ENCODE measurements at regions not wholly inside any gene's neighbourhood (a gene's known extent, or its start where the extent isn't known, plus 50 kb on each side); places are given as distances from the start of the nearest gene placed in this dataset.
"Not testable (repeated sequence)": the region's sequence is repeated elsewhere in the genome, so short reads cannot be mapped to it uniquely, and the experiment has no call there.

DNA sequence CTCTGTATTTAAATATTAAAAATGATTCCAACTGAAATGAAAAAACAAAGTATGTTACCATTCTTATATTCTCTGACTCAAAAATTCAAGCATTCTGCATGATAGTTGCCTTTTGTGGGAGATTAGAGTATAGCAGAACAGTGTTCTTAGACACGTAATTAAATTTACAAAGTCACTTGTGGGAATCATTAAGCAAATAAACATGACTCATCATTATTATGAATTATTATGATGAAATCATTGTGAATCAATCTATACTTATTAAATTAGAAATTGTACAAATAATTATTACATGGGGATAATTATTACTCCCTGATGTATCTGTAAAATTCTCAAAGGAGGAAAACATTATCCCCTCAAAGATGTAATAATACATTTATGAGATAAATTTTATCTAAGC, 358.9 kb upstream of the FSTL5 start:
- no peaks in the 10 kb centered on the region for H3K27me3 Mint-ChIP-seq (ENCODE audit: low read depth)
- H3K4me3 Mint-ChIP-seq = no peak overlapping the region
- no peaks in the 10 kb centered on the region for H3K9me3 Mint-ChIP-seq
- no peak overlapping the region for H3K27ac Mint-ChIP-seq
- H3K36me3 Mint-ChIP-seq (ENCODE audit: low read depth) = no peaks in the 10 kb centered on the region
- H3K4me1 Mint-ChIP-seq (ENCODE audit: low read depth) = no peaks in the 10 kb centered on the region
- DNase-seq (ENCODE audit: low spot score) = no peak

DNA sequence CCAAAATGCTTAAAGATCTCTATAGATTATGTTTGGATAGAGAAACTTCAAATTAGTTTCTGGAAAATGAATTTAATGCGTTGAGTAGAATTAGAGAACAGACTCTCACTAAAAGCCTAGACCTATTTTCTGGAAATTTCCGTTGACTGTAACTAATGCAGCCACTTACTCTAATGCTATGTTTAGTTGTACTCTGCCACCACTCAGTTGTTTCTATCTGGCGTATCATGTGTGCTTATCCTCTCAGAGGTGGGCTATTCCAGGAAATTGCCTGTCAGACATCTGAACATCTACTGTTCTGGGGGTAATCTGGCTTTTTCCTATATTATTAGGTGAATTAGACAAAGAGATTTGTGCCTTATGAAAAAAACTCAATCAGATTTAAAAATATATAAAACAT, 347.1 kb upstream of the FSTL5 start:
- no peaks in the 10 kb centered on the region for H3K4me1 Mint-ChIP-seq (ENCODE audit: low read depth)
- H3K4me3 Mint-ChIP-seq = no peak overlapping the region
- no peak overlapping the region for H3K27ac Mint-ChIP-seq
- DNase-seq (ENCODE audit: low spot score) = no peak
- H3K27me3 Mint-ChIP-seq (ENCODE audit: low read depth) = no peaks in the 10 kb centered on the region
- no peaks in the 10 kb centered on the region for H3K9me3 Mint-ChIP-seq
- no peaks in the 10 kb centered on the region for H3K36me3 Mint-ChIP-seq (ENCODE audit: low read depth)

DNA sequence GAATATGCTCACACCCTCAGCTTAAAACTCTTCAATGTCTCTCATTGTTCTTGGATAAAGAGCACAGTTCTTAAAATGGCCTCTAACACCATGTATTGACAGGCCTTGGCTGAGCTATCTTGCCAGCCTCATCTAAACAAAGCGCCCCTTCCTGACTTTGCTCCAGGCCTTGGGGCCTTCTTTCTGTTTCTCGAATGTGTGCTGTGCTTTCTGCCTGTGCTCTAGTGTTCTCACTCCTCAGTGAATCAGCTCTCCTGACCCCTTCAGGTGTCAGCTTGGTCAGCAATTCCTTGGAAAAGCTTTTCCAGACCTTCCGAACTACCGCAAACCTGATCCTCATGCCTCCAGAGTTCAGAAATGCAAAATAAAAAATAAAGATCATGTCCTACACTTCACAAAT, 346.3 kb upstream of the FSTL5 start:
- Mint-ChIP-seq H3K36me3 (ENCODE audit: low read depth) (no peaks in the 10 kb centered on the region), H3K27me3 (ENCODE audit: low read depth) (no peaks in the 10 kb centered on the region), H3K4me1 (ENCODE audit: low read depth) (no peaks in the 10 kb centered on the region), H3K27ac (no peak overlapping the region), H3K9me3 (no peaks in the 10 kb centered on the region), H3K4me3 (no peak overlapping the region)
- no peak for DNase-seq (ENCODE audit: low spot score)

DNA sequence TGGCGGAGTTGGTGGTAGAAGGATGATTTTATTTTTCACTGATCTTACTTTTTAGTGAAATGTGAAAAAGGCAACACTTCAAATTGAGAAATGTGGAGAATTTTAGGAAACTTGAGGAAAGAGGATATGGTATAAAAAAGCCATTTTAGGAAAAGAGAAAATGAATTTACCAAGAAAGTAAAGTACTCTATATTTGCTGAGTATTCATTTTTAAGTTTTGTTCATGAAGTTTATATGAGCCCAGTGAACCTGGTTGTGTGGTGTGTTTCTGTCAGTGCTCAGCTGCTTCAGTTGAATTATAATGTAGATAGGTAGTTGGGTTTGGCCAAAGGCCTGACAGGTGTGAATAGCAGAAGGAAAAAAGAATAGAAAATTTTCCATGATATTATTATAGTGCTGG, 345.5 kb upstream of the FSTL5 start:
- DNase-seq (ENCODE audit: low spot score) = no peak
- Mint-ChIP-seq H3K27ac (no peak overlapping the region), H3K36me3 (ENCODE audit: low read depth) (no peaks in the 10 kb centered on the region), H3K27me3 (ENCODE audit: low read depth) (no peaks in the 10 kb centered on the region), H3K4me3 (no peak overlapping the region), H3K4me1 (ENCODE audit: low read depth) (no peaks in the 10 kb centered on the region), H3K9me3 (no peaks in the 10 kb centered on the region)

DNA sequence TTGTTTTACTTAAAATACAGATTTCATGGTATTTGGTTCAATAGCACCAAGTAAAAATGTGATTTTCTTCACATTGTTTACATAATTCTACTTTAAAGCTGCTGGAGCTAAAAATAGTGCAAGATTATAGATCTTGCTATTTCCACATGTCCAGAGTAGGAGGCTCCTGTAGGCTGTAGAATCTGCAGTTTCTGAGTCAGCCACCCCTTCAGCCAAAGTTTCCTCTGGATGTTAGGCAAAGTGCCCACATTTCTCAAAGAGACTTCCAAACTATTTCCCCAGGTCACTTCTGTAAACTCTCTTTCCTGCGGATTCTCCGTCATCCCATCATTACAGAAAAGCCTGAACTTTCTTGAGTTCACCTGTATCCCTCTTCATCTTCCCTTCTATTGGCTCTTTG, 342.5 kb upstream of the FSTL5 start:
- no peak for DNase-seq (ENCODE audit: low spot score)
- H3K27me3 Mint-ChIP-seq (ENCODE audit: low read depth) = no peaks in the 10 kb centered on the region

DNA sequence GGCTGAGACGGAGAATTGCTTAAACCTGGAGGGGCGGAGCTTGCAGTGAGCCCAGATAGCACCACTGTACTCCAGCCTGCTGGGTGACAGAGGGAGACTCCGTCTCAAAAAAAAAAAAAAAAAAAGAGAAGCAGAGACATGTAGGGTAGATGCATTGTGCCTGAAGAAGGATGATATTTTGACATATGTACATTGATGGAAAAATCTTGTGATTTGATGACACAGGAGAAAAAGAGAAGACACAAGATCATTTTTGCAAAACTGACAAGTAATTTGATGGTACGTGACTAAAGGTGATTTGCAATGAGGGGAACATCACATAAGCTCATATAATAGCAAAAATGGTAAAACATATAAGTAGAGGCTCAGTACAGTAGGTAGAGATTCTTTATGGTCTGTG, 340.1 kb upstream of the FSTL5 start:
- Mint-ChIP-seq H3K36me3 (ENCODE audit: low read depth) (no peaks in the 10 kb centered on the region), H3K4me3 (no peak overlapping the region), H3K27me3 (ENCODE audit: low read depth) (no peaks in the 10 kb centered on the region), H3K9me3 (no peaks in the 10 kb centered on the region), H3K27ac (no peak overlapping the region), H3K4me1 (ENCODE audit: low read depth) (no peaks in the 10 kb centered on the region)
- no peak for DNase-seq (ENCODE audit: low spot score)

More for the DNA sequence above, 342.5 kb upstream of the FSTL5 start:
- H3K27ac Mint-ChIP-seq = no peak overlapping the region
- H3K4me3 Mint-ChIP-seq = no peak overlapping the region
- H3K4me1 Mint-ChIP-seq (ENCODE audit: low read depth) = no peaks in the 10 kb centered on the region
- no peaks in the 10 kb centered on the region for H3K9me3 Mint-ChIP-seq
- H3K36me3 Mint-ChIP-seq (ENCODE audit: low read depth) = no peaks in the 10 kb centered on the region

DNA sequence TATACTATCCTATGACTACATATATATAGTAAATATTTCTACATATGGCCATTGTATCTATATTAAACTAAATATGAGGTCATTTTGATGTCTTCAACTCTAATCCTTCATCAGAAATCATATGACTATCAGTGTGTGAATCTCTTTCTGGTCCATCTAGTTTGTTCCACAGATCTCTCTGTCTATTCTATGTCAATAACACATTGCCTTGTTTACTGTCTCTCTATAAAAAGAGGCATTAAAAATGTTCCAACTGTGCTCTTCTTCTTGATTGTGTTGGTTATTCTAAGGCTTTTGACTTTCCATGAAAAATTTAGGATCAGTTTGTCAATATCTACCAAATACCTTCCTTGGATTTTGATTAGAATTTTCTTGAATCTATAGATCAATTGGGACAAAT, 338.3 kb upstream of the FSTL5 start:
- Mint-ChIP-seq H3K36me3 (ENCODE audit: low read depth) (no peaks in the 10 kb centered on the region), H3K4me1 (ENCODE audit: low read depth) (no peaks in the 10 kb centered on the region), H3K4me3 (no peak overlapping the region), H3K27ac (no peak overlapping the region), H3K9me3 (no peaks in the 10 kb centered on the region), H3K27me3 (ENCODE audit: low read depth) (no peaks in the 10 kb centered on the region)
- no peak for DNase-seq (ENCODE audit: low spot score)

DNA sequence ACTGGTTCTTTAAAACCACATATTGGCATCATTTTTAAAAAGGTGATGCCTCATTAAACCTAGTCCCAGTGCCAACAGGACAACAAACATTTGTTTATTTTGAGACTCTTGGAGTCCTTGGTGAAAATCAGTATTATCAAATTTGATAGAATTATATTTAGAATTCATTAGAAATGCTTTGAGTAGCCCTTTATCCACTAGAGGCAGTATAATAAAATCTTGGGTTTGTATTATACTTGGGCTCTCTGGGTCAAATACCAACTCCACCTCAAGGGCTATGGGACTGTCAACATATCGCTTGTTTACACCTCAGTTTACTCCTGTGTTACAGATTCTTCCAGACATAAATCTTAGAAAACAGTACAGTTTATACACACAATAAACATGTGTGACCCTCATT, 335.7 kb upstream of the FSTL5 start:
- H3K9me3 Mint-ChIP-seq = no peaks in the 10 kb centered on the region
- no peak for DNase-seq (ENCODE audit: low spot score)
- H3K27ac Mint-ChIP-seq = no peak overlapping the region
- no peak overlapping the region for H3K4me3 Mint-ChIP-seq
- H3K27me3 Mint-ChIP-seq (ENCODE audit: low read depth) = no peaks in the 10 kb centered on the region
- H3K36me3 Mint-ChIP-seq (ENCODE audit: low read depth) = no peaks in the 10 kb centered on the region
- no peaks in the 10 kb centered on the region for H3K4me1 Mint-ChIP-seq (ENCODE audit: low read depth)

DNA sequence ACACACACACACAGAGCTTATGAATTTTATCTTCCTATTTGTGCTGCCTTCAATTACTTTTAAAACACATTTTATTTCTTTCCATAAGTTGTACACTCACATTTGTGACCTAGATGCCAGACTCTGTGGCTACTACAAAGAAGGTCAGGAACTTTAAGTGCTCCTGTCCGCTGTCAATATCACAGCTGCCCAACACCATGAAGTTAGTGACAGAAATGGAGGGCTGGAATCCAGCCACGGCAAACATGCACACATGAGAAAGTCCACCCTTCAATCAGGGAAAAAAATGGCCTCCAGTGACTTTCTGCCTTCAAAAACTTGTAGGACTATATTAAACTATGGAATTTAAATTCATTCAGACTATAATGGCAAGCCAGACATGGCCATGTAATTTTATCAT, 334.4 kb upstream of the FSTL5 start:
- no peaks in the 10 kb centered on the region for H3K36me3 Mint-ChIP-seq (ENCODE audit: low read depth)
- no peak overlapping the region for H3K27ac Mint-ChIP-seq
- H3K9me3 Mint-ChIP-seq = no peaks in the 10 kb centered on the region
- no peak for DNase-seq (ENCODE audit: low spot score)
- H3K4me1 Mint-ChIP-seq (ENCODE audit: low read depth) = no peaks in the 10 kb centered on the region
- H3K4me3 Mint-ChIP-seq = no peak overlapping the region
- no peaks in the 10 kb centered on the region for H3K27me3 Mint-ChIP-seq (ENCODE audit: low read depth)

DNA sequence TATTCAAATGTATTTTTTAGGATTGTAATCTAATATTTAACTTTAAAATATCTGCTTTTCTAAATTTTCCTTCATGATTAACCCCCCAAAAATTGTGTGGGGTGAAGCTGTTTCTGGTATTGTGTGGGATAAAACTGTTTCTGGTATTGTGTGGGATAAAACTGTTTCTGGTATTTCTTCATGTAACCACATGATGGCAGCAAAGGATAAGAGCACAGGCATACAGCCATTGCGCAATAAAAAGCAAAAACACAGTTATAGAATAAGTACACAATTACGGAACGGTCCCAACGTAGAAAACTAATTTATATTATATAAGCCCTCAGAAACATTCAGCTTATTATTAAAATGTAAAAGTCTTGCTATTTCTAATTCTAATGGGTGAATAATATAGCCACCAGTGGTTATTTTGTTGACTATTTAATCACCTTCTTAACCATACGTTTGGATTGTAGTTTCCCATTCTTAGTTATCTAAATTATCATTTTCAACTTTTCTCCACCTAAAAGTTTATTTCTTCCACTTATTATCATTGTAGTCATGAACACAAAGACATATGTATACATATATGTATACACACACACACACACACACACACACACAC, 333.9 kb upstream of the FSTL5 start:
- H3K4me1 Mint-ChIP-seq (ENCODE audit: low read depth) = no peaks in the 10 kb centered on the region
- H3K4me3 Mint-ChIP-seq = no peak overlapping the region
- H3K9me3 Mint-ChIP-seq = no peaks in the 10 kb centered on the region
- no peaks in the 10 kb centered on the region for H3K36me3 Mint-ChIP-seq (ENCODE audit: low read depth)
- H3K27me3 Mint-ChIP-seq (ENCODE audit: low read depth) = no peaks in the 10 kb centered on the region
- DNase-seq (ENCODE audit: low spot score) = no peak
- H3K27ac Mint-ChIP-seq = no peak overlapping the region

DNA sequence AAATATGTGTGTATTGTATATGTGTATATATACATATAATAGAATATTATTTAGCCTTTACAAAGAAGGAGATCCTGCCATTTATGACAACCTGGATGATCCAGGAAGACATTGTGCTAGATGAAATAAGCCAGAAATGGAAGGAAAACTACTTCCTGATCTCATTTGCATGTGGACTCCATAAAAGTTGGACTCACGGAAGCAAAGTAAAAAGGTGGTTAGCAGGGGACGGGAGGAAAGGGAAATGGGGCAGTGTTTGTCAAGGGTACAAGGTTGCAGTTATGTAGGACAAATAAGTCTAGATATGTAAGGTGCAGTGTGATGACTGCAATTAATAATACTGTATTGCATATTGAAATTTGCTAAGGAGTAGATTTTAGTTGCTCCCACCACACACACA, 331.1 kb upstream of the FSTL5 start:
- H3K36me3 Mint-ChIP-seq (ENCODE audit: low read depth) = no peaks in the 10 kb centered on the region
- no peaks in the 10 kb centered on the region for H3K4me1 Mint-ChIP-seq (ENCODE audit: low read depth)
- no peak overlapping the region for H3K4me3 Mint-ChIP-seq
- no peak for DNase-seq (ENCODE audit: low spot score)
- H3K27me3 Mint-ChIP-seq (ENCODE audit: low read depth) = no peaks in the 10 kb centered on the region
- no peaks in the 10 kb centered on the region for H3K9me3 Mint-ChIP-seq
- H3K27ac Mint-ChIP-seq = no peak overlapping the region

DNA sequence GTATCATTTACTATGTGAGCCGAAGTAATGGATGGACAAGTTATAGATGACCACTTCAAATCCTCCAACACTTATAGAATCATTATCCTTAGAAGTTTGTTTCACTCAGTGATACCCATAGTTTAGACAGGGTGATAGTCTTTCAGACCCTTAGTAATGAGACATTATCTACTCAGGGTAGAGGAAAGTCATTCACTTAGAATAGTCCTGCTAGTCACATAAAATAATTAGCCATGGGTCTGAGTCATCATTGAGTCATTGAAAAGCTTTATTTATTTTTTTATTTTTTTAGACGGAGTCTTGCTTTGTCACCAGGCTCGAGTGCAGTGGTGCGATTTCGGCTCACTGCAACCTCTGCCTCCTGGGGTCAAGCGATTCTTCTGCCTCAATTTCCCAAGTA, 321.7 kb upstream of the FSTL5 start:
- Mint-ChIP-seq H3K36me3 (ENCODE audit: low read depth) (no peaks in the 10 kb centered on the region), H3K4me1 (ENCODE audit: low read depth) (no peaks in the 10 kb centered on the region), H3K27ac (no peak overlapping the region), H3K27me3 (ENCODE audit: low read depth) (no peaks in the 10 kb centered on the region), H3K9me3 (no peaks in the 10 kb centered on the region), H3K4me3 (no peak overlapping the region)
- no peak for DNase-seq (ENCODE audit: low spot score)

DNA sequence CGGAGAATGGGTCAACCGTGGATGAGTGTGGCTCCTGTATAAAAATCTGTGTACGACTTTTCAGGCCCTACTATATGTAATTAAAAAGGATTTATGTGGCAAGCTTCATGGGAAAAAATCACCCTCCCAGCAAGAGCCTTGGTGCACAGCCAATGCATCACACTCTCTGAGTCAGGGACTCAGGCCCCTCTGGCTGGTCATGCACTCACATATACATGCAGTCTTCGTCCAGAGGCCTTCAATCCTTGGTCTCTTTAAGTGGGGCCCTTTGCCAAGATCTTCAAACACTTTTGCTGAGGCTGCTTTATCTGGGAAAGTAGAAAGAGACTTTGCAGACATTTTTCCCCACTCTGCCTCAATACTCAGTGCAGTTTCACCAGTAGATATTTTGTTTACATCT, 311.4 kb upstream of the FSTL5 start:
- Mint-ChIP-seq H3K4me3 (no peak overlapping the region), H3K27ac (no peak overlapping the region), H3K36me3 (ENCODE audit: low read depth) (no peaks in the 10 kb centered on the region), H3K9me3 (no peaks in the 10 kb centered on the region), H3K4me1 (ENCODE audit: low read depth) (no peaks in the 10 kb centered on the region), H3K27me3 (ENCODE audit: low read depth) (no peaks in the 10 kb centered on the region)
- no peak for DNase-seq (ENCODE audit: low spot score)

DNA sequence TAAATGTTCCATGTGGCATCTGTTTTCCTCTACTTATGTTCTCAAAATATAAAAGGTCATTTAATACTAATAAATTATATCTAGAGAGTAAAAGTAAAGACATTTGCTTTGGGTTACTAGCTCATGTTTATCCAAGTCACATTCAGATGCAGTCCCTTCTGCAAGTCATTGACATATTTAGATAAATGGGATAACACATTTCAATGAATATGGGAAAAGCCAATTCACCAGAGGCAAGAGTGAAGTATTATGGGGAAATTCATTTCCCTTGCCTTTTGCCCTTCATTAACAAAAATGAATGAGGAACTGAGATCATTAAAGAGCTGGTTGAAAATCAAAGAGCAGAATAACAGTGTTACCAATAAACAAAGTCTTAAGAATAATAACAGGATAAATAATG, 306.2 kb upstream of the FSTL5 start:
- DNase-seq (ENCODE audit: low spot score) = no peak
- Mint-ChIP-seq H3K36me3 (ENCODE audit: low read depth) (no peaks in the 10 kb centered on the region), H3K4me3 (no peak overlapping the region), H3K4me1 (ENCODE audit: low read depth) (no peaks in the 10 kb centered on the region), H3K27me3 (ENCODE audit: low read depth) (no peaks in the 10 kb centered on the region), H3K9me3 (no peaks in the 10 kb centered on the region), H3K27ac (no peak overlapping the region)

DNA sequence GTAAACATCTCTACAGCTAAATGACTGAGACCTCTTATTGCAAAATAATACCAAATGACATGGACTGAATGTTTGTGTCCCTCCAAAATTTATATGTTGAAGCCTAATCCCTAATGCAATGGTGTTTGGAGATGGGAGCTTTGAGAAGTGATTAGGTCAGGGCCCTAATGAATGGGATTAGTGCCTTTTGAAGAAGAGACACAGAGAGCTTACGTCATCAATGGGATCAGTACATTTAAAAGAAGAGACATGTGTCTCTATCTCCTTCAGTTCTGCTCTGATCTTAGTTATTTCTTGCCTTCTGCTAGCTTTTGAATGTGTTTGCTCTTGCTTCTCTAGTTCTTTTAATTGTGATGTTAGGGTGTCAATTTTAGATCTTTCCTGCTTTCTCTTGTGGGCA, 301.6 kb upstream of the FSTL5 start:
- H3K36me3 Mint-ChIP-seq (ENCODE audit: low read depth); H3K4me1 Mint-ChIP-seq (ENCODE audit: low read depth); H3K27ac Mint-ChIP-seq; H3K4me3 Mint-ChIP-seq; H3K9me3 Mint-ChIP-seq; H3K27me3 Mint-ChIP-seq (ENCODE audit: low read depth); DNase-seq (ENCODE audit: low spot score): not testable (repeated sequence)
